ENCODE measurements at regions not wholly inside any gene's neighbourhood (a gene's known extent, or its start where the extent isn't known, plus 50 kb on each side); places are given as distances from the start of the nearest gene placed in this dataset.

GRCh38 chr17:13113821-13114525, 96.1 kb upstream of the ELAC2 start:
- H3K36me3 ChIP-seq (ENCODE audit: control insufficient read depth in 2 of 2, insufficient read depth in 1 of 2, low read length in 2 of 2) = no peaks in the 10 kb centered on the region
- H3K9me3 ChIP-seq (ENCODE audit: control insufficient read depth, insufficient read depth, low read depth, low read length) = no peaks in the 10 kb centered on the region; the same call in 1 of the 2 replicates
- ChIA-PET CTCF (interaction anchor here (0.5 to 2.6 kb wide), 22 partner anchors 8 to 1974 kb away, joined by 3 to 23 read pairs (median 3); no protein-coding TSS in a partner anchor), POLR2A (interaction anchor here (0.8 to 1.0 kb wide), 2 partner anchors 13 to 96 kb away, joined by 3 to 4 read pairs; partner anchors contain the start of gene ELAC2)
- no peaks in the 10 kb centered on the region for H3K4me1 ChIP-seq (ENCODE audit: control insufficient read depth, insufficient read depth, low read length)
- no peak for TF ChIP-seq ZNF658 (tag by site-specific recombination; IDR thresholded peaks at IDR 0.05)
- TF ChIP-seq ZSCAN30 (tag by site-specific recombination; IDR thresholded peaks at IDR 0.05) = no peak
- TF ChIP-seq ZBTB6 (tag by site-specific recombination; IDR thresholded peaks at IDR 0.05) = no peak
- TF ChIP-seq, protein P1, sequence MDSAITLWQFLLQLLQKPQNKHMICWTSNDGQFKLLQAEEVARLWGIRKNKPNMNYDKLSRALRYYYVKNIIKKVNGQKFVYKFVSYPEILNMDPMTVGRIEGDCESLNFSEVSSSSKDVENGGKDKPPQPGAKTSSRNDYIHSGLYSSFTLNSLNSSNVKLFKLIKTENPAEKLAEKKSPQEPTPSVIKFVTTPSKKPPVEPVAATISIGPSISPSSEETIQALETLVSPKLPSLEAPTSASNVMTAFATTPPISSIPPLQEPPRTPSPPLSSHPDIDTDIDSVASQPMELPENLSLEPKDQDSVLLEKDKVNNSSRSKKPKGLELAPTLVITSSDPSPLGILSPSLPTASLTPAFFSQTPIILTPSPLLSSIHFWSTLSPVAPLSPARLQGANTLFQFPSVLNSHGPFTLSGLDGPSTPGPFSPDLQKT (IDR thresholded peaks at IDR 0.05; ENCODE audit: borderline replicate concordance, low read depth, low read length) = no peak
- TF ChIP-seq INSM2 (tag by site-specific recombination; IDR thresholded peaks at IDR 0.05) = no peak
- no peak for TF ChIP-seq ZNF747 (tag by site-specific recombination; IDR thresholded peaks at IDR 0.05)
- no peak for TF ChIP-seq GLIS1 (tag by site-specific recombination; IDR thresholded peaks at IDR 0.05)
- no peak for TF ChIP-seq ZNF391 (tag by site-specific recombination; IDR thresholded peaks at IDR 0.05; ENCODE audit: borderline replicate concordance, low read depth)
- no peak for TF ChIP-seq YY2 (tag by site-specific recombination; IDR thresholded peaks at IDR 0.05)
- no peak overlapping the region for H3K27ac ChIP-seq (ENCODE audit: extremely low read depth, low read depth, low read length)
- no peak overlapping the region for H3K4me3 ChIP-seq (ENCODE audit: low read depth, low read length)

- H3K27ac ChIP-seq (ENCODE audit: extremely low read depth, low read depth, low read length) = no peak overlapping the region
- POLR2A ChIA-PET = no interaction called here
- TF ChIP-seq ZNF623 (tag by site-specific recombination; IDR thresholded peaks at IDR 0.05) = no peak
- TF ChIP-seq MZF1 (tag by site-specific recombination; IDR thresholded peaks at IDR 0.05; ENCODE audit: borderline replicate concordance) = no peak
- no peak for TF ChIP-seq ZNF529 (tag by site-specific recombination; IDR thresholded peaks at IDR 0.05; ENCODE audit: insufficient replicate concordance)
- no peak for TF ChIP-seq ZNF629 (tag by site-specific recombination; IDR thresholded peaks at IDR 0.05)
- TF ChIP-seq ZNF560 (tag by site-specific recombination; IDR thresholded peaks at IDR 0.05; ENCODE audit: borderline replicate concordance) = no peak
- TF ChIP-seq PRDM4 (tag by site-specific recombination; IDR thresholded peaks at IDR 0.05) = no peak
- no peak for TF ChIP-seq RBAK (tag by site-specific recombination; IDR thresholded peaks at IDR 0.05)
- no peaks in the 10 kb centered on the region for H3K36me3 ChIP-seq (ENCODE audit: control insufficient read depth in 2 of 2, insufficient read depth in 1 of 2, low read length in 2 of 2)
- no peaks in the 10 kb centered on the region; the same call in 1 of the 2 replicates for H3K9me3 ChIP-seq (ENCODE audit: control insufficient read depth, insufficient read depth, low read depth, low read length)
- no peak overlapping the region for H3K4me3 ChIP-seq (ENCODE audit: low read depth, low read length)
- no peaks in the 10 kb centered on the region for H3K4me1 ChIP-seq (ENCODE audit: control insufficient read depth, insufficient read depth, low read length)
- CTCF ChIA-PET = no interaction called here
Observed at GRCh38 chr17:13107676-13108235, 89.9 kb upstream of the ELAC2 start.
